M059J (cell line): ENCODE measurements at regions not wholly inside any gene's neighbourhood (a gene's known extent, or its start where the extent isn't known, plus 50 kb on each side); places are given as distances from the start of the nearest gene placed in this dataset.
"Not testable (repeated sequence)": the region's sequence is repeated elsewhere in the genome, so short reads cannot be mapped to it uniquely, and the experiment has no call there.

Experiments
- DNase-seq: peaks from one replicate; pipeline ENCODE4 v3.0.0-alpha.2; 2012; ENCODE audit warnings: low read depth

GRCh38 chr1:103469801-103470200 lies 55.7 kb upstream of the RNPC3 start:
- no peak for DNase-seq

DNA sequence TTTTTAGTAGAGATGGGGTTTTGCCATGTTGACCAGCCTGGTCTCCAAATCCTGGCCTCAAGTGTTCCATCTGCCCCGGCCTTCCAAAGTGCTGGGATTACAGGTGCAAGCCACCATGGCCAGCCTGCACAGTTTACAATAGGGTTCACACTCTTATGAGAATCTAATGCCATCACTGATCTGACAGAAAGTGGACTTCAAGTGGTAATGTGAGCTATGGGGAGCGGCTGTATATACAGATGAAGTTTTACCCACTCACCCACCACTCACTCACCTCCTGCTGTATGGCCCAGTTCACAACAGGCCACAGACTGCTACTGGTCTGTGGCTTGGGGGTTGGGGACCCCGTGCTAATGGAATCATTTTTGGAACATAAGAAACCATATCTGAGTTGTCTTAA lies 58.4 kb upstream of the RNPC3 start:
- no peak for DNase-seq

- DNase-seq, result peak; percentile 6
Measured at GRCh38 chr1:103461161-103462105, 64.1 kb upstream of the RNPC3 start.

DNA sequence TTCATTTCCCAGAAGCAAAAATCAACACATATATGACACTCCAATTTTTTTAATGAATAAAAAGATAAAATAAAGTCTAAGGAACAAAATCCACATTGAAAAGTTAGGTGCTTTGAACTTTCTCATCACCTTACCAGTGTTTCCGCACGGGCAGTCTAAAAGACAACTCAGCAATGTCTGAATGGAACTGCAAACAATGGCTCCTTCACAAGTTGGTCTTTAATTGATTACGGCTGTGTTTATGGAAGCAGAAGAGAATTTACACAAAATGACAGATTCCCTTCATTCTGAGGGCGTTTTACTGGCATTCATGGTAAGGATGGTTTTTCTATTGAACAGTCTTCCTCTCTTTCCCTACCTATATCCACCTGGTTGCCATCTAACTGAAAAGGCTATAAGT lies 65.0 kb upstream of the RNPC3 start:
- DNase-seq, result no peak

DNA sequence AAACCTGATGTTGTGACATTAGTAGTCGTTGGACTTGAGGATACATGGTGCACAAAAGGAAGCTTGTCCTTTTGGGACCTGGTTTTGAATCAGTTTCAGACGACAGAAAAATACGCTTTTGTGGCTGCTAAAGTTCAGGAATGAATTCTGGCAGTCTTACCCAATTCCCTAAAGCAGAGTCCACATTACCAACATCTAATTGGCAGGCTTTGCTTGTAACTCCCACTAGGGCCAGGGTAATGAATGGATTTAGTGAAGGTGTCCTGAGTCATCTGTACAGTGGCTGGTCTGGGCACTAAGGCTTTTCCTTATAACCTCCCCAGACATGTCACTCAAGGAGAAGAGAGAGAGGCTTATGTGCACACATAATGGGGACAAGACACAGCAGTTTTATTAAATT lies 66.2 kb upstream of the RNPC3 start:
- DNase-seq, result no peak

GRCh38 chr1:103457886-103458455 lies 67.5 kb upstream of the RNPC3 start:
- DNase-seq, result no peak

DNA sequence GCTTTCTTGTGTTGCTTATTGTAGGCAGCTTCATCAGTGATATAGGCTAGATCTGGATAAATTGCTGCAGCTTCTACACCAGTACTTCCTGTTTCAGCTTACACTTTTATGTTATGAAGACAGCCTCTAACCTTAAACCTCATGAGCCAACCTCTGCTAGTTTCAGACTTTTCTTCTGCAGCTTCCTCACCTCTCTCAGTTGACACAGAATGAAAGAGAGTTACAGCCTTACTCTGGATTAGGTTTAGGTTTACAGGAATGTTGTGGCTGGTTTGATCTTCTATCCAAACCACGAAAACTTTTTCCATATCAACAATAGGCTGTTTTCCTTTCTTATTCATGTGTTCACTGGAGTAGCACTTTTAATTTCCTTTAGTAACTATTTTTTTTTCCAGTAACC lies 76.9 kb upstream of the RNPC3 start:
- DNase-seq, result no peak

DNA sequence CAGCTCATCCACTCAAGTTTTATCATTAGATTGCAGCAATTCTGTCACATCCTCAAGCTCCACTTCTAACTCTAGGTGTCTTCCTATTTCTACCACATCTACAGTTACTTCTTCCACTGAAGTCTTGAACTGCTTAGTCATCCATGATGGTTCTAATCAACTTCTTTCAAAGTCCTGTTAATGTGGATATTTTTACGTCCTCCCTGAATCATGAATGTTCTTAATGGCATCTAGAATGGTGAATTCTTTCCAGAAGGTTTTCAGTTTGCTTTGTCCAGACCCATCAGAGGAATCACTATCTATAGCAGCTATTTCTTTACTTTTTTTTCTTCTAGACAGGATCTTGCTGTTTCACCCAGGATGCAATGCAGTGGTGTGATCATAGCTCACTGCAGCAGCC lies 78.0 kb upstream of the RNPC3 start:
- DNase-seq, result no peak

DNA sequence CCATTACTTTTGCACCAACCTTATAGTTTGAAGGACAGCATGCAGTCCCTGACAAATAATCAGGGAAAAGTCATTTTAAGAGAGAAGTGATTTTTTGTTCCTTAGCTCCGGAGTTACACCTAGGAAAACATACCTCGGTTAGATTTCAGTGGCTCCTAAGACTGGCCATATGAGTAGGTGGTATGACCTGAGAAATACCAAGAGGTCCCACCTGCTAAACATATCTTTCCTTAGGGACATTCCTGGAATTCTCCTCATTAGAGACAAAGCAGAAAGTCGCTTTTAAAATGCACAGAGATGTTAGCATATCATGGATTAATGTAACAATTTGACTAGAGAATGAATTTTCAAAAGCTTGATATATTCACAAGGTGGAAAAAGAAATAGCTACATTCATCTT lies 84.2 kb upstream of the RNPC3 start:
- no peak for DNase-seq

GRCh38 chr1:103436568-103437100 lies 88.9 kb upstream of the RNPC3 start:
- DNase-seq, result not testable (repeated sequence)

- DNase-seq, result no peak
Measured at GRCh38 chr1:103435443-103435842, 90.1 kb upstream of the RNPC3 start.

DNA sequence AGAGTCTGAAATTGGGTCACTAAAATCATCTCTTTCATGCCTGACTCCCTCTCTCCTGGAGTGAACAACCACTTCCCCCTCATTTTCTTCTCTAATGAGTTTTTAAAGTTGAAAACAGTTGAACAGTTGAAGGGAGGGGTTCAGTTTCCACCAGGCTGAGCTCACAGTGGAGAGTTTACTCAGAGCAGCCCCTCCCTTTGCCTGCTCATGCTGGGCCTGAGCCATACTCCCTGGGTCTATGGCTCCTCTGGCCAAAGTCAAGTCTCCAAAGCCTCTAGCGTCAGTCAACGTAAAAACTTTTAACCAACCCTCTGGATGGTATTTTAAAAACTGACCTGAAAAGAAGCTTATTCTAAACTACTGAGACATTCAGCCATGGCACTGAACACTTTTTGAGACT lies 100.8 kb upstream of the RNPC3 start:
- DNase-seq, result no peak

DNA sequence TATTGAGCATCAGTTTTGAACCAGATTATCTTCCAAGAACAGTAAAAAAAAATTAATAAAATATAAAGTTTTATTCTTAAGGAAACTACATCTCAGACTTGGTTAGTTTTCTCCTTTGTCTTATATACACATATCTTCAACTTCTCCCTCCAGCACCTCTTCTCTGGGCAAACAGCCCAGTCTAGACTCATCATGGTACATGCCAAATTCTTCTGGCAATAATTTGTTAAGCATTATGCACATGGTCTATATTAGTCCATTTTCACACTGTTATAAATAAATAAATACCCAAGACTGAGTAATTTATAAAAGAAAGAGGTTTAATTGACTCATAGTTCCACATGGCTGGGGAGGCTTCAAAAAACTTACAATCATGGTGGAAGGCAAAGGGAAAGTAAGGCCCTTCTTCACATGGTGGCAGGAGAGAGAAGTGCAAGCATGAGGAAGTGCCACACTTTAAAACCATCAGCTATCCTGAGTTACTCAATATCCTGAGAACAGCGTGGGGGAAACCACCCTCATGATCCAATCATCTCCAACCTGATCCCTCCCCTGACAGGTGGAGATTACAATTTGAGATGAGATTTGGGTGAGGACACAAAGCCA lies 108.7 kb upstream of the RNPC3 start:
- DNase-seq, result no peak

- no peak for DNase-seq
Measured at GRCh38 chr1:103387898-103388297, 137.6 kb upstream of the RNPC3 start.

GRCh38 chr1:103373991-103374390 lies 151.5 kb upstream of the RNPC3 start:
- DNase-seq, result no peak

- DNase-seq, result no peak
Measured at GRCh38 chr1:103372866-103373265, 152.6 kb upstream of the RNPC3 start.

DNA sequence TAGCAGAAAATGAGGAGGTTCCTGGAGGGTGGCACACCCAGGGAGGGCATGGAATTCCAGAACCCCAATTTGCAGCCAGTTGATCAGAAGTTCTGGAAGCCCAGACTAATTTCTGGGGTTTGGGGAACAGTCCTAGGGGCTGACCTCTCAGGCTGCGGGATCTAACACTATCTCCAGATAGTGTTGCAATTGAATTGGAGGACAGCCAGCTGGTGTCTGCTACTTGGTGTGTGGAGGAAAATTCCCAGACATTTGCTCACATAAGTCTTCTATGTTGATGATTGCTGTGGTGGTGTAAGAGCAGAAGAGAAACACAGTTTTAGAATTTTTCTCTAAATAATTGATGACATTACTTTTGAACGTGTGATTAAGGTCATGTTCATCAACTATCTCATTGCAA lies 154.3 kb upstream of the RNPC3 start:
- no peak for DNase-seq

DNA sequence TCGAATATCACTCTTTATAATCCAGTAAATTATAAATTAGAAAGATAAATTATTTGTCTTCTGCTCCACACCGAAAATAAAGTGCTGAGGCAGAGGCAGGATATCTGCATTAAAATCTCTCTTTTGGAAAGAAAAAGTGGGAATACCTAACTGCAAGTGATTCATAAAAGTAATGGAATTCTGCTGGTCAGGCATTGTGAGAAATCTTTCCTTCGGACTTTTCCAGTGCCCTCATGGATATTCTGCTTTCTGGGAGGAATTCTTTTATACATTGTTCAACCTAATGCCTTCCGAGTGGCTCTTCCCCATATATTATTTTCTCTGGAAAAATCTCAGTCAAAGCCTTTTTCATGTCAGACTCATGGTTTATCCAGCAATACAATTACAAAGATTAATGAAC lies 158.3 kb upstream of the RNPC3 start:
- no peak for DNase-seq

GRCh38 chr1:103365860-103366569 lies 159.5 kb upstream of the RNPC3 start:
- DNase-seq, result no peak

DNA sequence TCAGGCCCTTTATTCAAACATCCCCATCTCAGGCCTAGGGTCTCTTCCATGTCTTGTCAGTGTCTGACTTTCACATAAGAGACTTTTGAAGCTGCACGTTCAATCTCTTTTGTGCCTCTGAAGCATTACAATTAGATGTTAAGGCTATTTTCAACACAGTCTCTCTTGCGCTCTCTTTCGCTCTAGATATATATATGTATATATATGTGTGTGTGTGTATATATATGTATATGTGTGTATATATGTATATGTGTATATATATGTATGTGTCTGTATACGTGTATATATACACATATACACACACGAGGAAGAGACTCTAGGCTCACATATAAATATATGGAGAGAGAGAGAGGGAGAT lies 162.5 kb upstream of the RNPC3 start:
- DNase-seq, result no peak

- DNase-seq, result no peak
Measured at GRCh38 chr1:103362348-103363007, 163.0 kb upstream of the RNPC3 start.

DNA sequence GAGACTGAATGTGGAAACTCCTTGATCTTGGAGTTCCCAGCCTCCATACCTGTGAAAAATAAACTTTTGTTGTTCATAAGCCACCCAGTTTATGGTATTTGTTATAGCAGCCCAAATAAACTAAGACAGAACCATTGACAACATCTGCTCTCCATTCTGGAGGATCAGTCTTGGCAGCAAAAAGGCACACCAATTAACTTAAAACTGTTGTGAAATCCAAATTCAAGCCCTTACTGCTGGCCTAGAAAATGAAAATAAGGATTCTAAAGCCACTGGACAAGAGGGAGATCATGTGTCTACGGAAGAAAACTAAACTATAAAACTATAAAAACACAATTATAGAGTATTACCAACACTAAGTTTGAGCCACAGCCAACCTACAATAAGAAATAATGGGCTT lies 172.1 kb upstream of the RNPC3 start:
- no peak for DNase-seq
